ENCODE measurements at regions not wholly inside any gene's neighbourhood (a gene's known extent, or its start where the extent isn't known, plus 50 kb on each side); places are given as distances from the start of the nearest gene placed in this dataset.

DNA sequence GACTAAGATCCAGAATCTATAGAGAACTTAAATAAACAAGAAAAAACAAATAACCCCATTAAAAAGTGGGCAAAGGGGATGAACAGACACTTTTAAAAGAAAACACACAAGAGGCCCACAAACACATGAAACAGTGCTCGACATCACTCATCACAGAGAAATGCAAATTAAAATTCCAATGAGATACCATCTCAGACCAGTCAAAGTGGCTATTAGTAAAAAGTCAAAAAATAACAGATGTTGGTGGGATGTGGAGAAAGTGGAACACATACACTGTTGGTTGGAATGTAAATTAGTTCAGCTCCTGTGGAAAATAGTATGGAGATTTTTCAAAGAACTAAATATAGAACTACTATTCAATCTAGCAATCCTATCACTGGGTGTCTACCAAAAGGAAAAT lies 143.1 kb downstream of the IFI44 start (continued):
- TF ChIP-seq, protein P1, sequence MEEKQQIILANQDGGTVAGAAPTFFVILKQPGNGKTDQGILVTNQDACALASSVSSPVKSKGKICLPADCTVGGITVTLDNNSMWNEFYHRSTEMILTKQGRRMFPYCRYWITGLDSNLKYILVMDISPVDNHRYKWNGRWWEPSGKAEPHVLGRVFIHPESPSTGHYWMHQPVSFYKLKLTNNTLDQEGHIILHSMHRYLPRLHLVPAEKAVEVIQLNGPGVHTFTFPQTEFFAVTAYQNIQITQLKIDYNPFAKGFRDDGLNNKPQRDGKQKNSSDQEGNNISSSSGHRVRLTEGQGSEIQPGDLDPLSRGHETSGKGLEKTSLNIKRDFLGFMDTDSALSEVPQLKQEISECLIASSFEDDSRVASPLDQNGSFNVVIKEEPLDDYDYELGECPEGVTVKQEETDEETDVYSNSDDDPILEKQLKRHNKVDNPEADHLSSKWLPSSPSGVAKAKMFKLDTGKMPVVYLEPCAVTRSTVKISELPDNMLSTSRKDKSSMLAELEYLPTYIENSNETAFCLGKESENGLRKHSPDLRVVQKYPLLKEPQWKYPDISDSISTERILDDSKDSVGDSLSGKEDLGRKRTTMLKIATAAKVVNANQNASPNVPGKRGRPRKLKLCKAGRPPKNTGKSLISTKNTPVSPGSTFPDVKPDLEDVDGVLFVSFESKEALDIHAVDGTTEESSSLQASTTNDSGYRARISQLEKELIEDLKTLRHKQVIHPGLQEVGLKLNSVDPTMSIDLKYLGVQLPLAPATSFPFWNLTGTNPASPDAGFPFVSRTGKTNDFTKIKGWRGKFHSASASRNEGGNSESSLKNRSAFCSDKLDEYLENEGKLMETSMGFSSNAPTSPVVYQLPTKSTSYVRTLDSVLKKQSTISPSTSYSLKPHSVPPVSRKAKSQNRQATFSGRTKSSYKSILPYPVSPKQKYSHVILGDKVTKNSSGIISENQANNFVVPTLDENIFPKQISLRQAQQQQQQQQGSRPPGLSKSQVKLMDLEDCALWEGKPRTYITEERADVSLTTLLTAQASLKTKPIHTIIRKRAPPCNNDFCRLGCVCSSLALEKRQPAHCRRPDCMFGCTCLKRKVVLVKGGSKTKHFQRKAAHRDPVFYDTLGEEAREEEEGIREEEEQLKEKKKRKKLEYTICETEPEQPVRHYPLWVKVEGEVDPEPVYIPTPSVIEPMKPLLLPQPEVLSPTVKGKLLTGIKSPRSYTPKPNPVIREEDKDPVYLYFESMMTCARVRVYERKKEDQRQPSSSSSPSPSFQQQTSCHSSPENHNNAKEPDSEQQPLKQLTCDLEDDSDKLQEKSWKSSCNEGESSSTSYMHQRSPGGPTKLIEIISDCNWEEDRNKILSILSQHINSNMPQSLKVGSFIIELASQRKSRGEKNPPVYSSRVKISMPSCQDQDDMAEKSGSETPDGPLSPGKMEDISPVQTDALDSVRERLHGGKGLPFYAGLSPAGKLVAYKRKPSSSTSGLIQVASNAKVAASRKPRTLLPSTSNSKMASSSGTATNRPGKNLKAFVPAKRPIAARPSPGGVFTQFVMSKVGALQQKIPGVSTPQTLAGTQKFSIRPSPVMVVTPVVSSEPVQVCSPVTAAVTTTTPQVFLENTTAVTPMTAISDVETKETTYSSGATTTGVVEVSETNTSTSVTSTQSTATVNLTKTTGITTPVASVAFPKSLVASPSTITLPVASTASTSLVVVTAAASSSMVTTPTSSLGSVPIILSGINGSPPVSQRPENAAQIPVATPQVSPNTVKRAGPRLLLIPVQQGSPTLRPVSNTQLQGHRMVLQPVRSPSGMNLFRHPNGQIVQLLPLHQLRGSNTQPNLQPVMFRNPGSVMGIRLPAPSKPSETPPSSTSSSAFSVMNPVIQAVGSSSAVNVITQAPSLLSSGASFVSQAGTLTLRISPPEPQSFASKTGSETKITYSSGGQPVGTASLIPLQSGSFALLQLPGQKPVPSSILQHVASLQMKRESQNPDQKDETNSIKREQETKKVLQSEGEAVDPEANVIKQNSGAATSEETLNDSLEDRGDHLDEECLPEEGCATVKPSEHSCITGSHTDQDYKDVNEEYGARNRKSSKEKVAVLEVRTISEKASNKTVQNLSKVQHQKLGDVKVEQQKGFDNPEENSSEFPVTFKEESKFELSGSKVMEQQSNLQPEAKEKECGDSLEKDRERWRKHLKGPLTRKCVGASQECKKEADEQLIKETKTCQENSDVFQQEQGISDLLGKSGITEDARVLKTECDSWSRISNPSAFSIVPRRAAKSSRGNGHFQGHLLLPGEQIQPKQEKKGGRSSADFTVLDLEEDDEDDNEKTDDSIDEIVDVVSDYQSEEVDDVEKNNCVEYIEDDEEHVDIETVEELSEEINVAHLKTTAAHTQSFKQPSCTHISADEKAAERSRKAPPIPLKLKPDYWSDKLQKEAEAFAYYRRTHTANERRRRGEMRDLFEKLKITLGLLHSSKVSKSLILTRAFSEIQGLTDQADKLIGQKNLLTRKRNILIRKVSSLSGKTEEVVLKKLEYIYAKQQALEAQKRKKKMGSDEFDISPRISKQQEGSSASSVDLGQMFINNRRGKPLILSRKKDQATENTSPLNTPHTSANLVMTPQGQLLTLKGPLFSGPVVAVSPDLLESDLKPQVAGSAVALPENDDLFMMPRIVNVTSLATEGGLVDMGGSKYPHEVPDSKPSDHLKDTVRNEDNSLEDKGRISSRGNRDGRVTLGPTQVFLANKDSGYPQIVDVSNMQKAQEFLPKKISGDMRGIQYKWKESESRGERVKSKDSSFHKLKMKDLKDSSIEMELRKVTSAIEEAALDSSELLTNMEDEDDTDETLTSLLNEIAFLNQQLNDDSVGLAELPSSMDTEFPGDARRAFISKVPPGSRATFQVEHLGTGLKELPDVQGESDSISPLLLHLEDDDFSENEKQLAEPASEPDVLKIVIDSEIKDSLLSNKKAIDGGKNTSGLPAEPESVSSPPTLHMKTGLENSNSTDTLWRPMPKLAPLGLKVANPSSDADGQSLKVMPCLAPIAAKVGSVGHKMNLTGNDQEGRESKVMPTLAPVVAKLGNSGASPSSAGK (IDR thresholded peaks at IDR 0.05), result no peak
